ENCODE measurements at regions not wholly inside any gene's neighbourhood (a gene's known extent, or its start where the extent isn't known, plus 50 kb on each side); places are given as distances from the start of the nearest gene placed in this dataset.

GRCh38 chr4:164070625-164071024, 576.1 kb downstream of the TMA16 start:
- DNase-seq (no peak), ATAC-seq (no peak)
- no peaks in the 10 kb centered on the region for H3K4me1 ChIP-seq (ENCODE audit: low read depth)
- H3K36me3 ChIP-seq (ENCODE audit: low read depth) = no peaks in the 10 kb centered on the region
- intact Hi-C loops (cut with DNase I, micrococcal nuclease) = no loop called here
- no peak for TF ChIP-seq CTCF (IDR thresholded peaks at IDR 0.05)
- peaks cover 33% of the 10 kb centered on the region for H3K9me3 ChIP-seq
- H3K4me3 ChIP-seq = no peak overlapping the region

GRCh38 chr4:164081371-164081770, 586.9 kb downstream of the TMA16 start:
- DNase-seq (no peak), ATAC-seq (no peak)
- H3K4me1 ChIP-seq (ENCODE audit: low read depth) = no peaks in the 10 kb centered on the region
- no peak for TF ChIP-seq CTCF (IDR thresholded peaks at IDR 0.05)
- no peak overlapping the region for H3K4me3 ChIP-seq
- no peaks in the 10 kb centered on the region for H3K9me3 ChIP-seq
- intact Hi-C loops (cut with DNase I, micrococcal nuclease) = no loop called here
- no peaks in the 10 kb centered on the region for H3K36me3 ChIP-seq (ENCODE audit: low read depth)

- Histone ChIP-seq H3K9me3 (no peaks in the 10 kb centered on the region), H3K4me1 (ENCODE audit: low read depth) (no peaks in the 10 kb centered on the region), H3K36me3 (ENCODE audit: low read depth) (no peaks in the 10 kb centered on the region), H3K4me3 (no peak overlapping the region)
- no peak for ATAC-seq
- DNase-seq = no peak
- intact Hi-C loops (cut with DNase I, micrococcal nuclease) = no loop called here
- no peak for TF ChIP-seq CTCF (IDR thresholded peaks at IDR 0.05)
Observed at GRCh38 chr4:164081801-164082200, 587.3 kb downstream of the TMA16 start.

GRCh38 chr4:164087733-164088132, 593.2 kb downstream of the TMA16 start:
- DNase-seq (no peak), ATAC-seq (no peak)
- Histone ChIP-seq H3K9me3 (no peaks in the 10 kb centered on the region), H3K4me3 (no peak overlapping the region), H3K4me1 (ENCODE audit: low read depth) (no peaks in the 10 kb centered on the region), H3K36me3 (ENCODE audit: low read depth) (no peaks in the 10 kb centered on the region)
- intact Hi-C loops (cut with DNase I, micrococcal nuclease) = no loop called here
- TF ChIP-seq CTCF (IDR thresholded peaks at IDR 0.05) = no peak

- no peak for DNase-seq
- intact Hi-C loops (cut with DNase I, micrococcal nuclease) = no loop called here
- no peak for ATAC-seq
- no peak for TF ChIP-seq CTCF (IDR thresholded peaks at IDR 0.05)
- Histone ChIP-seq H3K4me1 (ENCODE audit: low read depth) (no peaks in the 10 kb centered on the region), H3K9me3 (no peaks in the 10 kb centered on the region), H3K36me3 (ENCODE audit: low read depth) (no peaks in the 10 kb centered on the region), H3K4me3 (no peak overlapping the region)
Observed at GRCh38 chr4:164095313-164096110, 601.0 kb downstream of the TMA16 start.
